ENCODE measurements at regions not wholly inside any gene's neighbourhood (a gene's known extent, or its start where the extent isn't known, plus 50 kb on each side); places are given as distances from the start of the nearest gene placed in this dataset.
"Not testable (repeated sequence)": the region's sequence is repeated elsewhere in the genome, so short reads cannot be mapped to it uniquely, and the experiment has no call there.

- no peak for DNase-seq
Observed at GRCh38 chr5:2534251-2534650, 217.2 kb downstream of the IRX2 start.

GRCh38 chr5:2533848-2534247 lies 217.6 kb downstream of the IRX2 start:
- DNase-seq = not testable (repeated sequence)

GRCh38 chr5:2532809-2533208 lies 218.7 kb downstream of the IRX2 start:
- DNase-seq = no peak

- DNase-seq = no peak
Observed at GRCh38 chr5:2531318-2531717, 220.2 kb downstream of the IRX2 start.

GRCh38 chr5:2530609-2531008 lies 220.9 kb downstream of the IRX2 start:
- no peak for DNase-seq

GRCh38 chr5:2529371-2530092 lies 221.9 kb downstream of the IRX2 start:
- DNase-seq = no peak

GRCh38 chr5:2525351-2525750 lies 226.1 kb downstream of the IRX2 start:
- no peak for DNase-seq

- no peak for DNase-seq
Observed at GRCh38 chr5:2524620-2525019, 226.9 kb downstream of the IRX2 start.

- DNase-seq = no peak
Observed at GRCh38 chr5:2523180-2523579, 228.3 kb downstream of the IRX2 start.

- no peak for DNase-seq
Observed at GRCh38 chr5:2522372-2522771, 229.1 kb downstream of the IRX2 start.

- no peak for DNase-seq
Observed at GRCh38 chr5:2519153-2519552, 232.3 kb downstream of the IRX2 start.

- no peak for DNase-seq
Observed at GRCh38 chr5:2517451-2517850, 234.0 kb downstream of the IRX2 start.

GRCh38 chr5:2515180-2515764 lies 236.2 kb downstream of the IRX2 start:
- DNase-seq = peak in 3 of 56 donors; percentile 11 to 14 (median 13)

GRCh38 chr5:2514484-2514883 lies 237.0 kb downstream of the IRX2 start:
- no peak for DNase-seq

- no peak for DNase-seq
Observed at GRCh38 chr5:2511706-2512105, 239.8 kb downstream of the IRX2 start.

GRCh38 chr5:2511126-2511525 lies 240.4 kb downstream of the IRX2 start:
- no peak for DNase-seq

- DNase-seq = no peak
Observed at GRCh38 chr5:2509527-2509926, 241.9 kb downstream of the IRX2 start.

- DNase-seq = no peak
Observed at GRCh38 chr5:2508514-2508913, 243.0 kb downstream of the IRX2 start.

GRCh38 chr5:2507611-2508010 lies 243.9 kb downstream of the IRX2 start:
- DNase-seq = no peak

GRCh38 chr5:2506603-2507002 lies 244.9 kb downstream of the IRX2 start:
- no peak for DNase-seq

GRCh38 chr5:2505217-2505616 lies 246.3 kb downstream of the IRX2 start:
- DNase-seq = no peak

GRCh38 chr5:2502970-2503594 lies 248.4 kb downstream of the IRX2 start:
- no peak for DNase-seq

GRCh38 chr5:2499917-2500316 lies 251.6 kb downstream of the IRX2 start:
- no peak for DNase-seq
